IMR-90 (cell line): ENCODE measurements at regions not wholly inside any gene's neighbourhood (a gene's known extent, or its start where the extent isn't known, plus 50 kb on each side); places are given as distances from the start of the nearest gene placed in this dataset.

Source experiments
- ATAC-seq: fragments of 200-7000 bp; cut with Tn5 transposase; 2 replicates; pipeline ENCODE4 v1.9.1; 2020; ENCODE audit warnings: low read depth, mild to moderate bottlenecking, moderate library complexity
- BruUV-seq: library from RNA; stranded (reverse); fragments of 400-500 nt; replicated peaks from 2 replicates; lab custom pipeline; 2021; lab: Mats Ljungman, UMichigan
- CTCF ChIA-PET: fragments of 300-600 bp; formaldehyde crosslinking; extraction: SDS; loops from one replicate; lab custom pipeline; 2021; ENCODE audit warnings: antibody characterized with exemption; lab: Yijun Ruan, JAX
- POLR2A ChIA-PET: fragments of 300-600 bp; sonication (Branson Sonifier 250); formaldehyde crosslinking; loops from one replicate; lab custom pipeline; 2022; ENCODE audit warnings: antibody characterized with exemption; ENCODE audit not compliant: unreplicated experiment; lab: Charles Lee
- DNase-seq: peaks from one replicate; pipeline ENCODE4 v3.0.0; 2013
- H2AFZ ChIP-seq: replicated peaks from 2 replicates; pipeline ENCODE3; 2013; ENCODE audit warnings: low read length, mild to moderate bottlenecking; ENCODE audit not compliant: poor library complexity
- H2AK5ac ChIP-seq: 2 replicates; pipeline ENCODE4 v1.6.1; 2013; ENCODE audit warnings: low read depth, low read length, inconsistent platforms
- H2AK9ac ChIP-seq: replicated peaks from 2 replicates; pipeline ENCODE3; 2013; ENCODE audit warnings: mild to moderate bottlenecking, low read depth, low read length, moderate library complexity; ENCODE audit not compliant: poor library complexity
- H2BK120ac ChIP-seq: 2 replicates; pipeline ENCODE4 v1.6.1; 2013; ENCODE audit warnings: low read depth, low read length, inconsistent platforms
- H2BK15ac ChIP-seq: 3 replicates; pipeline ENCODE4 v1.6.1; 2013; ENCODE audit warnings: low read depth, low read length, inconsistent platforms
- H2BK20ac ChIP-seq: 2 replicates; pipeline ENCODE4 v1.6.1; 2013; ENCODE audit warnings: low read depth, mild to moderate bottlenecking, inconsistent platforms, low read length, moderate library complexity
- H2BK5ac ChIP-seq: 2 replicates; pipeline ENCODE4 v1.6.1; 2013; ENCODE audit warnings: mild to moderate bottlenecking, low read depth, low read length, inconsistent platforms; ENCODE audit not compliant: poor library complexity, severe bottlenecking
- H3K14ac ChIP-seq: replicated peaks from 2 replicates; pipeline ENCODE4 v1.6.1; 2013; ENCODE audit warnings: low read depth, low read length, inconsistent platforms
- H3K18ac ChIP-seq: 2 replicates; pipeline ENCODE4 v1.6.1; 2013; ENCODE audit warnings: low read depth, low read length, control low read depth
- H3K23ac ChIP-seq: 2 replicates; pipeline ENCODE4 v1.6.1; 2013; ENCODE audit warnings: low read depth, low read length, inconsistent platforms
- H3K27ac ChIP-seq: 2 replicates; pipeline ENCODE4 v1.5.1; 2013; ENCODE audit warnings: mild to moderate bottlenecking, control low read depth, low read length; ENCODE audit not compliant: insufficient read depth
- H3K27me3 ChIP-seq: 2 replicates; pipeline ENCODE4 v1.6.1; 2013; ENCODE audit warnings: low read length; ENCODE audit not compliant: control insufficient read depth, insufficient read depth
- H3K36me3 ChIP-seq: 2 replicates; pipeline ENCODE4 v1.6.1; 2013; ENCODE audit warnings: low read length, mixed read lengths; ENCODE audit not compliant: control insufficient read depth, insufficient read depth
- H3K4ac ChIP-seq: 2 replicates; pipeline ENCODE4 v1.6.1; 2013; ENCODE audit warnings: low read depth, low read length, inconsistent platforms
- H3K4me1 ChIP-seq: 2 replicates; pipeline ENCODE4 v1.6.1; 2013; ENCODE audit warnings: low read length, mixed read lengths; ENCODE audit not compliant: control insufficient read depth, insufficient read depth
- H3K4me2 ChIP-seq: 2 replicates; pipeline ENCODE4 v1.6.1; 2013; ENCODE audit warnings: low read depth, mild to moderate bottlenecking, control low read depth, low read length, moderate library complexity
- H3K4me3 ChIP-seq: 2 replicates; pipeline ENCODE4 v1.5.1; 2013; ENCODE audit warnings: low read depth, mild to moderate bottlenecking, control low read depth, low read length, moderate library complexity; ENCODE audit not compliant: insufficient read depth
- H3K56ac ChIP-seq: 2 replicates; pipeline ENCODE4 v1.6.1; 2013; ENCODE audit warnings: low read length, inconsistent platforms; ENCODE audit not compliant: insufficient read depth; ENCODE audit errors: extremely low read depth
- H3K79me1 ChIP-seq, 2 experiments: 2 replicates each; pipeline ENCODE4 v1.6.1; 2013; ENCODE audit warnings: low read length in 2 of 2, inconsistent platforms in 1 of 2, low read depth in 1 of 2
- H3K9ac ChIP-seq: 2 replicates; pipeline ENCODE4 v1.6.1; 2013; ENCODE audit warnings: low read depth, low read length, control low read depth
- H3K9me1 ChIP-seq: 2 replicates; pipeline ENCODE4 v1.6.1; 2013; ENCODE audit warnings: low read length, inconsistent platforms; ENCODE audit not compliant: insufficient read depth
- H3K9me3 ChIP-seq: 2 replicates; pipeline ENCODE4 v1.6.1; 2013; ENCODE audit warnings: low read length; ENCODE audit not compliant: control insufficient read depth, insufficient read depth
- H4K20me1 ChIP-seq: 2 replicates; pipeline ENCODE4 v1.6.1; 2013; ENCODE audit warnings: low read length, inconsistent platforms; ENCODE audit not compliant: insufficient read depth
- H4K5ac ChIP-seq: 2 replicates; pipeline ENCODE4 v1.6.1; 2013; ENCODE audit warnings: mild to moderate bottlenecking, low read depth, low read length, control low read depth
- H4K8ac ChIP-seq, 2 experiments: 2 replicates each; pipeline ENCODE4 v1.6.1; 2013; ENCODE audit warnings: low read depth in 2 of 2, low read length in 2 of 2, control low read depth in 1 of 2, inconsistent platforms in 1 of 2
- H4K91ac ChIP-seq: 2 replicates; pipeline ENCODE4 v1.6.1; 2013; ENCODE audit warnings: low read depth, low read length, inconsistent platforms; ENCODE audit not compliant: insufficient read depth
- CHD1 ChIP-seq: IDR thresholded peaks from 2 replicates; pipeline ENCODE4 v1.6.1; 2012; ENCODE audit warnings: low read depth, low read length, improper control_type of control experiment
- FOS ChIP-seq: fragments of 150-350 bp; IDR thresholded peaks from 2 replicates; pipeline ENCODE4 v1.6.1; 2016; ENCODE audit warnings: low read depth, low read length
- MAFK ChIP-seq: IDR thresholded peaks from 2 replicates; pipeline ENCODE4 v1.6.1; 2012; ENCODE audit warnings: low read depth, low read length, improper control_type of control experiment
- MAZ ChIP-seq: IDR thresholded peaks from 2 replicates; pipeline ENCODE4 v1.6.1; 2012; ENCODE audit warnings: low read depth, mild to moderate bottlenecking, low read length, improper control_type of control experiment, moderate library complexity, borderline replicate concordance
- MXI1 ChIP-seq: IDR thresholded peaks from 2 replicates; pipeline ENCODE4 v1.6.1; 2012; ENCODE audit warnings: low read depth, mild to moderate bottlenecking, low read length, moderate library complexity, borderline replicate concordance
- POLR2A ChIP-seq: IDR thresholded peaks from 2 replicates; pipeline ENCODE4 v1.6.1; 2012; ENCODE audit warnings: mild to moderate bottlenecking, low read depth, low read length
- RFX5 ChIP-seq: IDR thresholded peaks from 2 replicates; pipeline ENCODE4 v1.8.0; 2012; ENCODE audit warnings: low read depth, mild to moderate bottlenecking, low read length, moderate library complexity
- SMC3 ChIP-seq: fragments of 150-350 bp; IDR thresholded peaks from 2 replicates; pipeline ENCODE4 v1.6.1; 2016; ENCODE audit warnings: low read depth, mild to moderate bottlenecking, antibody characterized with exemption, low read length, moderate library complexity
- WGBS, 2 experiments: methylation state at CpG; one replicate each; pipeline versions ENCODE4 v1.1.5 to v1.1.7; 2013; ENCODE audit warnings: missing lambda C conversion rate in 2 of 2; ENCODE audit not compliant: insufficient read length in 1 of 2; ENCODE audit errors: extremely low coverage in 2 of 2; 5-methylcytosine and 5-hydroxymethylcytosine counted together
- dilution Hi-C: fragments of 300-500 bp; cut with HindIII; formaldehyde crosslinking; loops from one replicate; pipeline ENCODE4 v1.14.3; 2018; ENCODE audit warnings: low sequenced_read_pairs; ENCODE audit not compliant: unreplicated experiment
- in situ Hi-C: fragments of 300-500 bp; cut with MboI; formaldehyde crosslinking; loops from 3 replicates; pipeline ENCODE4 v1.14.3; 2019; ENCODE audit warnings: low sequenced_read_pairs, inconsistent platforms, mixed read lengths
- intact Hi-C: fragments of 100-400 bp; cut with micrococcal nuclease; formaldehyde crosslinking; loops from 2 replicates; pipeline ENCODE4 v1.10.0; 2022
- TF ChIP-seq, protein P1 (sequence below): fragments of 150-350 bp; IDR thresholded peaks from 2 replicates; pipeline ENCODE4 v1.6.1; 2017; ENCODE audit warnings: mild to moderate bottlenecking, antibody characterized with exemption, low read length, low read depth

DNA sequence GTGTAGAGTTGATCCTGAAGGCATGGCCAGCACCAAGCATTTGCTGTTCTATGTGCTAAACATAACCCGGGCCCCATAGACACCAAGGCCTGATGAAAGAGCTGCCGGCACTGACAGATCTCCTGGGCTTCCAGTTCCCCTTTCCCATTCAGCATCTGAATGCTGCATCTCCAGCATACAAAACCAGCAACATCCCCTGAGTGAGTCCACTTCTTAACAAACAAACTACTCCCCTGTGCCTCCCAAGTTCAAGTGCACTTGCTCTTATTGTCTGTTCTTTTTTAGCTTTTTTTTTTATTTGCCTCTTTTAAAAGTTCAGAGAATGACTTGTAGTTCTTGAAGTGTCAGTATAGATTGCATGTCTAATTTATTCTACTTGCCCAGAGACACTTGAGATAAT is 156.0 kb downstream of the EDEM1 start:
- Histone ChIP-seq H3K4me2 (no peak overlapping the region), H4K8ac (no peak overlapping the region), H3K23ac (no peak overlapping the region), H3K4ac (no peak overlapping the region), H4K91ac (no peak overlapping the region), H3K9me1 (no peaks in the 10 kb centered on the region), H2AK9ac (no peak overlapping the region), H3K27ac (no peak overlapping the region), H3K56ac (no peak overlapping the region), H3K79me1 (no peaks in the 10 kb centered on the region), H3K27me3 (no peaks in the 10 kb centered on the region), H2AK5ac (no peak overlapping the region), H4K20me1 (no peaks in the 10 kb centered on the region), H3K18ac (no peak overlapping the region), H2BK120ac (no peak overlapping the region), H3K4me1 (no peaks in the 10 kb centered on the region), H2BK5ac (no peak overlapping the region), H3K9ac (no peak overlapping the region), H2BK20ac (no peak overlapping the region), H3K36me3 (no peaks in the 10 kb centered on the region), H3K9me3 (no peaks in the 10 kb centered on the region; the same call in 1 of the 2 replicates), H2BK15ac (no peak overlapping the region), H3K14ac (no peak overlapping the region), H2AFZ (no peak overlapping the region), H4K5ac (no peak overlapping the region), H3K4me3 (no peak overlapping the region)
- ChIA-PET CTCF (no interaction called here), POLR2A (no interaction called here)
- no peak for ATAC-seq
- in situ Hi-C loops = no loop called here
- WGBS, 2 experiments = 42% methylated on average over 2 of the region's 2 CpGs; no CpG with 5 or more reads in 1 of the 2 experiments
- TF ChIP-seq CHD1 = no peak
- TF ChIP-seq SMC3 = no peak
- TF ChIP-seq, protein P1, sequence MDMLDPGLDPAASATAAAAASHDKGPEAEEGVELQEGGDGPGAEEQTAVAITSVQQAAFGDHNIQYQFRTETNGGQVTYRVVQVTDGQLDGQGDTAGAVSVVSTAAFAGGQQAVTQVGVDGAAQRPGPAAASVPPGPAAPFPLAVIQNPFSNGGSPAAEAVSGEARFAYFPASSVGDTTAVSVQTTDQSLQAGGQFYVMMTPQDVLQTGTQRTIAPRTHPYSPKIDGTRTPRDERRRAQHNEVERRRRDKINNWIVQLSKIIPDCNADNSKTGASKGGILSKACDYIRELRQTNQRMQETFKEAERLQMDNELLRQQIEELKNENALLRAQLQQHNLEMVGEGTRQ = no peak
- no peak for TF ChIP-seq MAZ
- no peak for TF ChIP-seq MAFK
- TF ChIP-seq POLR2A = no peak
- no peak for TF ChIP-seq RFX5
- no peak for TF ChIP-seq MXI1
- TF ChIP-seq FOS = no peak
- no TSS peak for BruUV-seq
- no peak for DNase-seq
- intact Hi-C loops = no loop called here
- dilution Hi-C loops = no loop called here
